ENCODE measurements at regions not wholly inside any gene's neighbourhood (a gene's known extent, or its start where the extent isn't known, plus 50 kb on each side); places are given as distances from the start of the nearest gene placed in this dataset.

DNA sequence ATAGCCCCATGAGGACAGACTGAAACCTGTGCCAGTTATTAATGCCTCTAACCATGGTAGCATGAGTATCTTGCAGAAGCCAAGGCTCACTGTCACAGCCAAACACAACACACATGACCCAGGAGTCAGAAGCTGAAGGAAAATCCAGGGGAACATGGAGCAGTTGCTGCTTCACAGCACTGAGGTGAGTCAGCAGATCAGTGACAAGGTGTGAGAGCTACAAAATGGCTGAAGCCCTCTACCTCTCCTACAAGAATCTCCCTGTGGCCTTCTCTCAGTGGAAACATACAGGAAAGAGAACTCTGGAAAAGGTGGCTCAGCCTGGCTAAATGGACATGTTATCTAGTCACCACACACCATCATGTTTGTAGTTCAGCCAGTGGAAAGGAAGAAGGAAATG, 93.5 kb downstream of the NAB1 start:
- no peak overlapping the region for H3K4me2 ChIP-seq (ENCODE audit: insufficient read depth, low read length)
- H3K9ac ChIP-seq (replicated peaks; ENCODE audit: extremely low read depth, insufficient read depth, low read length) = no peak overlapping the region
- ChIA-PET POLR2A (no interaction called here), CTCF (interaction anchor here (0.6 kb wide), 1 partner anchor 17 kb away, joined by 3 read pairs; no protein-coding TSS in a partner anchor)
- no peak for DNase-seq (ENCODE audit: low read depth, low spot score)
- no peaks in the 10 kb centered on the region for H3K79me2 ChIP-seq (ENCODE audit: control insufficient read depth, insufficient read depth, low read length)
- TF ChIP-seq, protein P1, sequence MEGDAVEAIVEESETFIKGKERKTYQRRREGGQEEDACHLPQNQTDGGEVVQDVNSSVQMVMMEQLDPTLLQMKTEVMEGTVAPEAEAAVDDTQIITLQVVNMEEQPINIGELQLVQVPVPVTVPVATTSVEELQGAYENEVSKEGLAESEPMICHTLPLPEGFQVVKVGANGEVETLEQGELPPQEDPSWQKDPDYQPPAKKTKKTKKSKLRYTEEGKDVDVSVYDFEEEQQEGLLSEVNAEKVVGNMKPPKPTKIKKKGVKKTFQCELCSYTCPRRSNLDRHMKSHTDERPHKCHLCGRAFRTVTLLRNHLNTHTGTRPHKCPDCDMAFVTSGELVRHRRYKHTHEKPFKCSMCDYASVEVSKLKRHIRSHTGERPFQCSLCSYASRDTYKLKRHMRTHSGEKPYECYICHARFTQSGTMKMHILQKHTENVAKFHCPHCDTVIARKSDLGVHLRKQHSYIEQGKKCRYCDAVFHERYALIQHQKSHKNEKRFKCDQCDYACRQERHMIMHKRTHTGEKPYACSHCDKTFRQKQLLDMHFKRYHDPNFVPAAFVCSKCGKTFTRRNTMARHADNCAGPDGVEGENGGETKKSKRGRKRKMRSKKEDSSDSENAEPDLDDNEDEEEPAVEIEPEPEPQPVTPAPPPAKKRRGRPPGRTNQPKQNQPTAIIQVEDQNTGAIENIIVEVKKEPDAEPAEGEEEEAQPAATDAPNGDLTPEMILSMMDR (IDR thresholded peaks at IDR 0.05; ENCODE audit: extremely low read depth in 1 of 2, insufficient read depth in 1 of 2, low read depth in 1 of 2, low read length in 2 of 2) = no peak
- no peak for TF ChIP-seq POLR2AphosphoS5 (IDR thresholded peaks at IDR 0.05; ENCODE audit: insufficient read depth, low read depth, low read length)
- TF ChIP-seq JUN (IDR thresholded peaks at IDR 0.05; ENCODE audit: borderline replicate concordance, insufficient read depth, insufficient read length, low read depth) = no peak
- TF ChIP-seq MYC (IDR thresholded peaks at IDR 0.05; ENCODE audit: low read depth, low read length) = no peak
- no peak for TF ChIP-seq GATA2 (IDR thresholded peaks at IDR 0.05; ENCODE audit: insufficient read depth, insufficient read length, low read depth, low read length)
- TF ChIP-seq, protein P2, sequence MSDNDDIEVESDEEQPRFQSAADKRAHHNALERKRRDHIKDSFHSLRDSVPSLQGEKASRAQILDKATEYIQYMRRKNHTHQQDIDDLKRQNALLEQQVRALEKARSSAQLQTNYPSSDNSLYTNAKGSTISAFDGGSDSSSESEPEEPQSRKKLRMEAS (IDR thresholded peaks at IDR 0.05; ENCODE audit: insufficient read depth, insufficient read length) = no peak
- FAIRE-seq = no peak
- H4K20me1 ChIP-seq (replicated peaks; ENCODE audit: control insufficient read depth, extremely low read depth, insufficient read depth, low read length) = no peaks in the 10 kb centered on the region
- no peaks in the 10 kb centered on the region for H3K9me1 ChIP-seq (replicated peaks; ENCODE audit: control insufficient read depth, extremely low read depth, insufficient read depth, low read length)
- H3K4me3 ChIP-seq (replicated peaks in 1 of 3; ENCODE audit: insufficient read depth in 1 of 3, low read depth in 1 of 3, low read length in 3 of 3) = no peak overlapping the region
- intact Hi-C loops (cut with micrococcal nuclease) (no loop called here), dilution Hi-C loops (cut with MboI; ENCODE audit: extremely low pct_ligation_motif_present, low sequenced_read_pairs) (no loop called here)
- H2AFZ ChIP-seq (ENCODE audit: low read depth, low read length) = no peak overlapping the region
- BruUV-seq (replicated peaks) = no TSS peak
- H3K4me1 ChIP-seq (ENCODE audit: control insufficient read depth, extremely low read depth, insufficient read depth, low read length) = peaks cover 5% of the 10 kb centered on the region
- H3K27ac ChIP-seq (ENCODE audit: insufficient read depth, low read depth, low read length) = no peak overlapping the region
- no peaks in the 10 kb centered on the region for H3K9me3 ChIP-seq (replicated peaks; ENCODE audit: control insufficient read depth, insufficient read depth, low read length)
- H3K36me3 ChIP-seq (ENCODE audit: control insufficient read depth in 2 of 2, extremely low read depth in 1 of 2, insufficient read depth in 2 of 2, low read length in 2 of 2) = no peaks in the 10 kb centered on the region
- H3K27me3 ChIP-seq (ENCODE audit: control insufficient read depth in 2 of 2, insufficient read depth in 2 of 2, low read length in 2 of 2) = peaks cover 0 to 3% of the 10 kb centered on the region in 2 experiments
